ENCODE measurements at regions not wholly inside any gene's neighbourhood (a gene's known extent, or its start where the extent isn't known, plus 50 kb on each side); places are given as distances from the start of the nearest gene placed in this dataset.

- no peak overlapping the region for H2AFZ ChIP-seq
- peaks cover 3% of the 10 kb centered on the region; the same call in 1 of the 2 replicates for H3K9me2 ChIP-seq (ENCODE audit: insufficient read depth)
- H4K20me1 ChIP-seq (replicated peaks; ENCODE audit: insufficient read depth), result no peaks in the 10 kb centered on the region
- H3K4me3 Mint-ChIP-seq, result no peak overlapping the region
- H3K4me1 ChIP-seq (ENCODE audit: insufficient read depth), result 0 out of 2 replicates have a peak, but pooled peaks cover 4% of the 10 kb centered on the region
- no peak overlapping the region for H3K4me3 ChIP-seq
- peaks cover 16% of the 10 kb centered on the region for H3K36me3 Mint-ChIP-seq (ENCODE audit: low read depth)
- TF ChIP-seq NANOG (IDR thresholded peaks at IDR 0.05; ENCODE audit: borderline replicate concordance) (no peak), EZH2 (IDR thresholded peaks at IDR 0.05; ENCODE audit: low read depth, unreplicated experiment) (no peak), ETS1 (IDR thresholded peaks at IDR 0.05) (no peak), JUNB (IDR thresholded peaks at IDR 0.05; ENCODE audit: unreplicated experiment) (no peak), ZNF462 (CRISPR knock-in tag; IDR thresholded peaks at IDR 0.05) (no peak), EZH2phosphoT487 (IDR thresholded peaks at IDR 0.05; ENCODE audit: unreplicated experiment) (no peak), POLR2AphosphoS5 (IDR thresholded peaks at IDR 0.05; ENCODE audit: low read depth) (no peak), ZNF114 (CRISPR knock-in tag; IDR thresholded peaks at IDR 0.05) (no peak), CTCF (conservative IDR thresholded peaks at IDR 0.05; ENCODE audit: low read depth in 2 of 2) (no peak), ZNF331 (CRISPR knock-in tag; IDR thresholded peaks at IDR 0.05; ENCODE audit: low read depth) (no peak)
- TF ChIP-seq, protein P1, sequence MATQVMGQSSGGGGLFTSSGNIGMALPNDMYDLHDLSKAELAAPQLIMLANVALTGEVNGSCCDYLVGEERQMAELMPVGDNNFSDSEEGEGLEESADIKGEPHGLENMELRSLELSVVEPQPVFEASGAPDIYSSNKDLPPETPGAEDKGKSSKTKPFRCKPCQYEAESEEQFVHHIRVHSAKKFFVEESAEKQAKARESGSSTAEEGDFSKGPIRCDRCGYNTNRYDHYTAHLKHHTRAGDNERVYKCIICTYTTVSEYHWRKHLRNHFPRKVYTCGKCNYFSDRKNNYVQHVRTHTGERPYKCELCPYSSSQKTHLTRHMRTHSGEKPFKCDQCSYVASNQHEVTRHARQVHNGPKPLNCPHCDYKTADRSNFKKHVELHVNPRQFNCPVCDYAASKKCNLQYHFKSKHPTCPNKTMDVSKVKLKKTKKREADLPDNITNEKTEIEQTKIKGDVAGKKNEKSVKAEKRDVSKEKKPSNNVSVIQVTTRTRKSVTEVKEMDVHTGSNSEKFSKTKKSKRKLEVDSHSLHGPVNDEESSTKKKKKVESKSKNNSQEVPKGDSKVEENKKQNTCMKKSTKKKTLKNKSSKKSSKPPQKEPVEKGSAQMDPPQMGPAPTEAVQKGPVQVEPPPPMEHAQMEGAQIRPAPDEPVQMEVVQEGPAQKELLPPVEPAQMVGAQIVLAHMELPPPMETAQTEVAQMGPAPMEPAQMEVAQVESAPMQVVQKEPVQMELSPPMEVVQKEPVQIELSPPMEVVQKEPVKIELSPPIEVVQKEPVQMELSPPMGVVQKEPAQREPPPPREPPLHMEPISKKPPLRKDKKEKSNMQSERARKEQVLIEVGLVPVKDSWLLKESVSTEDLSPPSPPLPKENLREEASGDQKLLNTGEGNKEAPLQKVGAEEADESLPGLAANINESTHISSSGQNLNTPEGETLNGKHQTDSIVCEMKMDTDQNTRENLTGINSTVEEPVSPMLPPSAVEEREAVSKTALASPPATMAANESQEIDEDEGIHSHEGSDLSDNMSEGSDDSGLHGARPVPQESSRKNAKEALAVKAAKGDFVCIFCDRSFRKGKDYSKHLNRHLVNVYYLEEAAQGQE (IDR thresholded peaks at IDR 0.05; ENCODE audit: unreplicated experiment), result no peak
- no peaks in the 10 kb centered on the region for H3F3A ChIP-seq (replicated peaks; ENCODE audit: low read depth)
- peaks cover 22% of the 10 kb centered on the region for H3K9me3 Mint-ChIP-seq
- H3K27ac Mint-ChIP-seq, result no peak overlapping the region
- no peaks in the 10 kb centered on the region for H3K79me2 ChIP-seq (replicated peaks; ENCODE audit: insufficient read depth)
- no peak overlapping the region for H3K27ac ChIP-seq (ENCODE audit: low read depth)
- H3K27me3 ChIP-seq (ENCODE audit: insufficient read depth), result no peaks in the 10 kb centered on the region
- no peaks in the 10 kb centered on the region for H3K36me3 ChIP-seq (ENCODE audit: insufficient read depth)
- peaks cover 16% of the 10 kb centered on the region for H3K4me1 Mint-ChIP-seq
- ATAC-seq, result no peak
- H3K27me3 Mint-ChIP-seq (ENCODE audit: insufficient read depth, low read depth, poor library complexity), result peaks cover 1% of the 10 kb centered on the region
- no peak for DNase-seq (ENCODE audit: low spot score)
- H3K4me2 ChIP-seq, result no peak overlapping the region
These were observed 721.9 kb downstream of the BRINP1 start for GRCh38 chr9:118647331-118647730.

Measured in GM23338 (cell line).